A549 (cell line): ENCODE measurements at regions not wholly inside any gene's neighbourhood (a gene's known extent, or its start where the extent isn't known, plus 50 kb on each side); places are given as distances from the start of the nearest gene placed in this dataset.

Source experiments
- ATAC-seq, 2 experiments: fragments of 200-7000 bp in 1 of 2; fragments of >200 bp in 1 of 2; cut with Nextera tagmentation in 1 of 2; cut with Tn5 transposase in 1 of 2; 3 replicates each; pipeline versions ENCODE4 v1.8.0 to v1.9.1; 2018 to 2020; ENCODE audit warnings: mild to moderate bottlenecking in 1 of 2, moderate library complexity in 1 of 2
- CTCF ChIA-PET: fragments of 300-600 bp; sonication (Branson Sonifier 250); formaldehyde crosslinking; extraction: SDS; loops from one replicate; lab custom pipeline; 2021; ENCODE audit warnings: antibody characterized with exemption, inconsistent platforms; lab: Yijun Ruan, JAX
- POLR2A ChIA-PET: fragments of 350-600 bp; formaldehyde crosslinking; extraction: SDS; loops from one replicate; lab custom pipeline; 2021; ENCODE audit warnings: antibody characterized with exemption, inconsistent platforms; lab: Yijun Ruan, JAX
- DNase-seq, 2 experiments: peaks; one replicate each; pipeline versions ENCODE4 v3.0.0 to v3.0.0-alpha.2; 2011 to 2016; ENCODE audit warnings: low read depth in 1 of 2, low spot score in 1 of 2
- FAIRE-seq: peaks from 2 replicates; lab custom pipeline; 2011; peaks lifted over from hg19 to GRCh38; lab: Jason Lieb, UNC
- H3K27ac ChIP-seq, 2 experiments: fragments of >200 bp; sonication (Bioruptor Twin); formaldehyde crosslinking; 3 replicates each; pipeline ENCODE4 v1.5.1; 2016 to 2017
- H3K4me1 ChIP-seq: fragments of >200 bp; sonication (Bioruptor Twin); formaldehyde crosslinking; 3 replicates; pipeline ENCODE4 v1.6.1; 2016
- H3K4me2 ChIP-seq: fragments of >200 bp; sonication (Bioruptor Twin); formaldehyde crosslinking; 3 replicates; pipeline ENCODE4 v1.6.1; 2016
- H3K4me3 ChIP-seq: fragments of >200 bp; sonication (Bioruptor Twin); formaldehyde crosslinking; 3 replicates; pipeline ENCODE4 v1.5.1; 2016
- H3K9me3 ChIP-seq: fragments of >200 bp; sonication (Bioruptor Twin); formaldehyde crosslinking; 3 replicates; pipeline ENCODE4 v1.6.1; 2016
- BHLHE40 ChIP-seq: IDR thresholded peaks from 2 replicates; pipeline ENCODE4 v1.6.1; 2012; ENCODE audit warnings: low read depth, low read length, inconsistent platforms
- CBX2 ChIP-seq: fragments of 200-600 bp; sonication (generic); IDR thresholded peaks from 2 replicates; pipeline ENCODE4 v1.6.1; 2016; ENCODE audit warnings: low read depth, mild to moderate bottlenecking, borderline replicate concordance
- CHD2 ChIP-seq: fragments of 150-350 bp; IDR thresholded peaks from 2 replicates; pipeline ENCODE4 v1.6.1; 2014; ENCODE audit warnings: low read length; ENCODE audit not compliant: partially characterized antibody
- CHD4 ChIP-seq: fragments of 200-600 bp; sonication (generic); IDR thresholded peaks from 2 replicates; pipeline ENCODE4 v1.6.1; 2016; ENCODE audit warnings: antibody characterized with exemption, mild to moderate bottlenecking, borderline replicate concordance
- EHF ChIP-seq: fragments of 250-450 bp; sonication (Bioruptor Pico); IDR thresholded peaks from 2 replicates; pipeline ENCODE4 v1.5.0; 2020; ENCODE audit warnings: mild to moderate bottlenecking
- EP300 ChIP-seq, 2 experiments: fragments of >200 bp; sonication (Bioruptor Twin); formaldehyde crosslinking; IDR thresholded peaks; 2 replicates in 1 of 2; 3 replicates in 1 of 2; pipeline ENCODE4 v1.6.1; 2016 to 2017
- FOSL2 ChIP-seq, 2 experiments: fragments of 450-650 bp in 1 of 2; fragments of >200 bp in 1 of 2; sonication (Bioruptor Twin) in 1 of 2; formaldehyde crosslinking; IDR thresholded peaks; 2 replicates each; pipeline versions ENCODE4 v1.5.0 to v1.6.1; 2016 to 2020; ENCODE audit warnings: mild to moderate bottlenecking in 1 of 2, moderate library complexity in 1 of 2
- GATA3 ChIP-seq: IDR thresholded peaks from 2 replicates; pipeline ENCODE4 v1.6.1; 2012; ENCODE audit warnings: borderline replicate concordance
- HDAC2 ChIP-seq: fragments of 200-600 bp; sonication (generic); IDR thresholded peaks from 2 replicates; pipeline ENCODE4 v1.6.1; 2016
- HOXA7 ChIP-seq: fragments of 250-450 bp; sonication (Bioruptor Pico); IDR thresholded peaks from 2 replicates; pipeline ENCODE4 v1.5.0; 2020; ENCODE audit warnings: mild to moderate bottlenecking, moderate library complexity
- HOXB5 ChIP-seq: fragments of 250-450 bp; sonication (Bioruptor Pico); IDR thresholded peaks from 2 replicates; pipeline ENCODE4 v1.5.0; 2020; ENCODE audit warnings: mild to moderate bottlenecking, moderate library complexity
- NFE2L2 ChIP-seq: fragments of 150-350 bp; conservative IDR thresholded peaks from 2 replicates; pipeline ENCODE4 v1.6.1; 2014; ENCODE audit warnings: low read length
- POLR2A ChIP-seq: IDR thresholded peaks from 2 replicates; pipeline ENCODE4 v1.6.1; 2012; ENCODE audit warnings: mild to moderate bottlenecking, low read length
- POLR2AphosphoS2 ChIP-seq: conservative IDR thresholded peaks from 2 replicates; pipeline ENCODE4 v1.6.1; 2012; ENCODE audit warnings: low read length, improper control_type of control experiment, inconsistent platforms
- RAD21 ChIP-seq, 2 experiments: fragments of >200 bp in 1 of 2; sonication (Bioruptor Twin) in 1 of 2; formaldehyde crosslinking in 1 of 2; IDR thresholded peaks in 1 of 2; conservative IDR thresholded peaks in 1 of 2; 2 replicates in 1 of 2; 3 replicates in 1 of 2; pipeline ENCODE4 v1.6.1; 2012 to 2018; ENCODE audit warnings: inconsistent platforms in 1 of 2
- RCOR1 ChIP-seq: fragments of 150-350 bp; IDR thresholded peaks from 2 replicates; pipeline ENCODE4 v1.6.1; 2014; ENCODE audit warnings: antibody characterized with exemption, low read length, low read depth
- SMC3 ChIP-seq: fragments of >200 bp; sonication (Bioruptor Twin); formaldehyde crosslinking; IDR thresholded peaks from 3 replicates; pipeline ENCODE4 v1.6.1; 2018; ENCODE audit warnings: inconsistent platforms
- SREBF2 ChIP-seq: fragments of 450-650 bp; IDR thresholded peaks from 2 replicates; pipeline ENCODE4 v1.6.1; 2014; ENCODE audit warnings: mild to moderate bottlenecking, moderate library complexity
- TP53 ChIP-seq: fragments of 250-450 bp; sonication (Bioruptor Pico); IDR thresholded peaks from 2 replicates; pipeline ENCODE4 v1.5.0; 2021; ENCODE audit warnings: mild to moderate bottlenecking, moderate library complexity
- ZC3H11A ChIP-seq: fragments of 450-650 bp; IDR thresholded peaks from 2 replicates; pipeline ENCODE4 v1.6.1; 2014; ENCODE audit warnings: antibody characterized with exemption, mild to moderate bottlenecking
- WGBS: methylation state at CpG from one replicate; pipeline ENCODE4 v1.1.6; 2017; ENCODE audit errors: missing lambda C conversion rate; 5-methylcytosine and 5-hydroxymethylcytosine counted together
- TF ChIP-seq, protein P1 (sequence below): IDR thresholded peaks from 2 replicates; pipeline ENCODE4 v1.6.1; 2012
- TF ChIP-seq, protein P2 (sequence below): fragments of 150-350 bp; IDR thresholded peaks from 2 replicates; pipeline ENCODE4 v1.6.1; 2014; ENCODE audit warnings: low read depth, mild to moderate bottlenecking, low read length
- TF ChIP-seq, protein P3 (sequence below): fragments of 200-600 bp; sonication (generic); IDR thresholded peaks from 2 replicates; pipeline ENCODE4 v1.6.1; 2016; ENCODE audit warnings: antibody characterized with exemption, mild to moderate bottlenecking, moderate library complexity
- TF ChIP-seq, protein P4 (sequence below): IDR thresholded peaks from 2 replicates; pipeline ENCODE4 v1.6.1; 2012; ENCODE audit warnings: low read depth, borderline replicate concordance
- TF ChIP-seq, protein P5 (sequence below): fragments of 250-450 bp; sonication (Bioruptor Pico); IDR thresholded peaks from 2 replicates; pipeline ENCODE4 v1.5.0; 2020; ENCODE audit warnings: low read depth, mild to moderate bottlenecking, moderate library complexity

DNA sequence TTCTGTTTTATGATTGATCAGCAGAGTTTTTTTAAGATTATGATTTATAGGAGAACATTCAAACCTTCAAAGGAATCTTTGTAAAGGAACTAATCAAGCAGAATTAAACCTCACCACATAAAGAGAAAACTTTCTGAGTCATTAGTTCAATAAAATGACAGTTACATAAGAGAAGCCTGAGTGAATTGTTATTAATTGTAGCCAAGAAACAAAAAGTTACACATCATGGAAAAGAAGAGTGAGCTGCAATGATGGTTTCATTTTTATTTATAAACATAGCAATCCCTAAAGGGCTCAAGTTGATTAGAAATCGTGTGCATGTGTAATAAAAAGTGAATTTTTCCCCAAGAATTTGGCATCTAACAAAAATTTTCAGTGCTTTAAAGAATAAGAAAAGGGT lies 731.4 kb downstream of the LTN1 start:
- Histone ChIP-seq H3K4me3 (no peak overlapping the region), H3K4me2 (no peak overlapping the region), H3K4me1 (no peaks in the 10 kb centered on the region), H3K9me3 (no peaks in the 10 kb centered on the region), H3K27ac (no peak overlapping the region)
- FAIRE-seq (no peak), DNase-seq (no peak), ATAC-seq (no peak)
- ChIA-PET CTCF (no interaction called here), POLR2A (no interaction called here)
- 0% methylated on average over 1 of the region's 1 CpG for WGBS
- TF ChIP-seq RCOR1: no peak
- TF ChIP-seq SREBF2: no peak
- TF ChIP-seq HDAC2: no peak
- TF ChIP-seq BHLHE40: no peak
- TF ChIP-seq, protein P1, sequence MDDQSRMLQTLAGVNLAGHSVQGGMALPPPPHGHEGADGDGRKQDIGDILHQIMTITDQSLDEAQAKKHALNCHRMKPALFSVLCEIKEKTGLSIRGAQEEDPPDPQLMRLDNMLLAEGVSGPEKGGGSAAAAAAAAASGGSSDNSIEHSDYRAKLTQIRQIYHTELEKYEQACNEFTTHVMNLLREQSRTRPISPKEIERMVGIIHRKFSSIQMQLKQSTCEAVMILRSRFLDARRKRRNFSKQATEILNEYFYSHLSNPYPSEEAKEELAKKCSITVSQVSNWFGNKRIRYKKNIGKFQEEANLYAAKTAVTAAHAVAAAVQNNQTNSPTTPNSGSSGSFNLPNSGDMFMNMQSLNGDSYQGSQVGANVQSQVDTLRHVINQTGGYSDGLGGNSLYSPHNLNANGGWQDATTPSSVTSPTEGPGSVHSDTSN: no peak
- no peak for TF ChIP-seq FOSL2 (IDR thresholded peaks at IDR 0.05)
- no peak for TF ChIP-seq FOSL2 (CRISPR knock-in tag; IDR thresholded peaks at IDR 0.05)
- no peak for TF ChIP-seq EP300 (IDR thresholded peaks at IDR 0.05)
- TF ChIP-seq, protein P2, sequence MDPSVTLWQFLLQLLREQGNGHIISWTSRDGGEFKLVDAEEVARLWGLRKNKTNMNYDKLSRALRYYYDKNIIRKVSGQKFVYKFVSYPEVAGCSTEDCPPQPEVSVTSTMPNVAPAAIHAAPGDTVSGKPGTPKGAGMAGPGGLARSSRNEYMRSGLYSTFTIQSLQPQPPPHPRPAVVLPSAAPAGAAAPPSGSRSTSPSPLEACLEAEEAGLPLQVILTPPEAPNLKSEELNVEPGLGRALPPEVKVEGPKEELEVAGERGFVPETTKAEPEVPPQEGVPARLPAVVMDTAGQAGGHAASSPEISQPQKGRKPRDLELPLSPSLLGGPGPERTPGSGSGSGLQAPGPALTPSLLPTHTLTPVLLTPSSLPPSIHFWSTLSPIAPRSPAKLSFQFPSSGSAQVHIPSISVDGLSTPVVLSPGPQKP: no peak
- TF ChIP-seq POLR2AphosphoS2: no peak
- no peak for TF ChIP-seq HOXB5 (CRISPR knock-in tag)
- TF ChIP-seq GATA3: no peak

DNA sequence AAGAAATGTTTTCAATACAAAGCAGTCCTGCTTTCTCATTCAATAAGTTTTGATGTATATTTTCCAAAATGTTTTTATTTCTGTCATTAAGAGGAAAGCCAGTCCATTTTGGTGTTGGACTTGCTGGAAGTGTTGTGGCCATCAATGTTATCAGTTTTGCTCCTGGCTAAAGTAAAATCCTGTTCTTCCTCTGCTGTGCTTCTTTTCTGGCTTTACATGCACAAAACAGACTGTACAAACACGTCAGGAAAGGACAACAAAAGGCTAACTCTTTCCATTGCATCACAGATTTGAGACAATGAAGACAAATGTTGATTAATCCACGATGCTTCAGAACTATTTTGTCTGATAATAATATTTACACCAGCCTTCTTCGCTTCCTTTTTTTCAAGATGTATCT lies 735.4 kb downstream of the LTN1 start:
- TF ChIP-seq RAD21 (conservative IDR thresholded peaks at IDR 0.05 in 1 of 2, IDR thresholded peaks at IDR 0.05 in 1 of 2): no peak
- TF ChIP-seq NFE2L2: no peak
- TF ChIP-seq, protein P3, sequence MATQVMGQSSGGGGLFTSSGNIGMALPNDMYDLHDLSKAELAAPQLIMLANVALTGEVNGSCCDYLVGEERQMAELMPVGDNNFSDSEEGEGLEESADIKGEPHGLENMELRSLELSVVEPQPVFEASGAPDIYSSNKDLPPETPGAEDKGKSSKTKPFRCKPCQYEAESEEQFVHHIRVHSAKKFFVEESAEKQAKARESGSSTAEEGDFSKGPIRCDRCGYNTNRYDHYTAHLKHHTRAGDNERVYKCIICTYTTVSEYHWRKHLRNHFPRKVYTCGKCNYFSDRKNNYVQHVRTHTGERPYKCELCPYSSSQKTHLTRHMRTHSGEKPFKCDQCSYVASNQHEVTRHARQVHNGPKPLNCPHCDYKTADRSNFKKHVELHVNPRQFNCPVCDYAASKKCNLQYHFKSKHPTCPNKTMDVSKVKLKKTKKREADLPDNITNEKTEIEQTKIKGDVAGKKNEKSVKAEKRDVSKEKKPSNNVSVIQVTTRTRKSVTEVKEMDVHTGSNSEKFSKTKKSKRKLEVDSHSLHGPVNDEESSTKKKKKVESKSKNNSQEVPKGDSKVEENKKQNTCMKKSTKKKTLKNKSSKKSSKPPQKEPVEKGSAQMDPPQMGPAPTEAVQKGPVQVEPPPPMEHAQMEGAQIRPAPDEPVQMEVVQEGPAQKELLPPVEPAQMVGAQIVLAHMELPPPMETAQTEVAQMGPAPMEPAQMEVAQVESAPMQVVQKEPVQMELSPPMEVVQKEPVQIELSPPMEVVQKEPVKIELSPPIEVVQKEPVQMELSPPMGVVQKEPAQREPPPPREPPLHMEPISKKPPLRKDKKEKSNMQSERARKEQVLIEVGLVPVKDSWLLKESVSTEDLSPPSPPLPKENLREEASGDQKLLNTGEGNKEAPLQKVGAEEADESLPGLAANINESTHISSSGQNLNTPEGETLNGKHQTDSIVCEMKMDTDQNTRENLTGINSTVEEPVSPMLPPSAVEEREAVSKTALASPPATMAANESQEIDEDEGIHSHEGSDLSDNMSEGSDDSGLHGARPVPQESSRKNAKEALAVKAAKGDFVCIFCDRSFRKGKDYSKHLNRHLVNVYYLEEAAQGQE: no peak
- TF ChIP-seq ZC3H11A: no peak
- no peak for TF ChIP-seq HDAC2
- TF ChIP-seq, protein P1: no peak
- TF ChIP-seq GATA3: no peak
- no peak for TF ChIP-seq POLR2A
- TF ChIP-seq FOSL2 (IDR thresholded peaks at IDR 0.05): no peak
- TF ChIP-seq FOSL2 (CRISPR knock-in tag; IDR thresholded peaks at IDR 0.05): no peak
- no peak for TF ChIP-seq CBX2
- TF ChIP-seq TP53: no peak
- TF ChIP-seq HOXA7 (CRISPR knock-in tag): no peak
- TF ChIP-seq SMC3: no peak
- no peak for TF ChIP-seq CHD4
- TF ChIP-seq CHD2: no peak
- TF ChIP-seq, protein P4, sequence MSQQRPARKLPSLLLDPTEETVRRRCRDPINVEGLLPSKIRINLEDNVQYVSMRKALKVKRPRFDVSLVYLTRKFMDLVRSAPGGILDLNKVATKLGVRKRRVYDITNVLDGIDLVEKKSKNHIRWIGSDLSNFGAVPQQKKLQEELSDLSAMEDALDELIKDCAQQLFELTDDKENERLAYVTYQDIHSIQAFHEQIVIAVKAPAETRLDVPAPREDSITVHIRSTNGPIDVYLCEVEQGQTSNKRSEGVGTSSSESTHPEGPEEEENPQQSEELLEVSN: no peak
- no peak for TF ChIP-seq EHF (CRISPR knock-in tag)
- TF ChIP-seq, protein P5, sequence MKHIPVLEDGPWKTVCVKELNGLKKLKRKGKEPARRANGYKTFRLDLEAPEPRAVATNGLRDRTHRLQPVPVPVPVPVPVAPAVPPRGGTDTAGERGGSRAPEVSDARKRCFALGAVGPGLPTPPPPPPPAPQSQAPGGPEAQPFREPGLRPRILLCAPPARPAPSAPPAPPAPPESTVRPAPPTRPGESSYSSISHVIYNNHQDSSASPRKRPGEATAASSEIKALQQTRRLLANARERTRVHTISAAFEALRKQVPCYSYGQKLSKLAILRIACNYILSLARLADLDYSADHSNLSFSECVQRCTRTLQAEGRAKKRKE (CRISPR knock-in tag): no peak
- 17% methylated on average over 3 of the region's 3 CpGs for WGBS
- no peak overlapping the region for H3K27ac ChIP-seq
- ATAC-seq (no peak), DNase-seq (no peak), FAIRE-seq (no peak)
- CTCF ChIA-PET: no interaction called here
- H3K9me3 ChIP-seq: no peaks in the 10 kb centered on the region
- H3K4me1 ChIP-seq: no peaks in the 10 kb centered on the region
- POLR2A ChIA-PET: no interaction called here
- H3K4me3 ChIP-seq: no peak overlapping the region
- H3K4me2 ChIP-seq: no peak overlapping the region
